AG04449 (cell line): ENCODE measurements at regions not wholly inside any gene's neighbourhood (a gene's known extent, or its start where the extent isn't known, plus 50 kb on each side); places are given as distances from the start of the nearest gene placed in this dataset.

Experiments
- CTCF ChIA-PET: fragments of 350-600 bp; formaldehyde crosslinking; extraction: SDS; loops from one replicate; lab custom pipeline; 2021; ENCODE audit warnings: antibody characterized with exemption; lab: Yijun Ruan, JAX
- POLR2A ChIA-PET: fragments of 400-600, 350-600 bp; formaldehyde crosslinking; extraction: SDS; loops from one replicate; lab custom pipeline; 2020; ENCODE audit warnings: antibody characterized with exemption, inconsistent platforms; lab: Yijun Ruan, JAX
- DNase-seq: peaks from one replicate; pipeline ENCODE4 v3.0.0-alpha.2; 2010; ENCODE audit warnings: low read depth, low spot score
- H3K4me3 ChIP-seq: 2 replicates; pipeline ENCODE4 v1.5.1; 2011; ENCODE audit warnings: low read depth, mild to moderate bottlenecking, control low read depth, low read length
- TF ChIP-seq, protein P1 (sequence below): IDR thresholded peaks from one replicate; pipeline ENCODE4 v1.5.1; 2011; ENCODE audit warnings: mild to moderate bottlenecking, moderate library complexity, low read length, control low read depth, inconsistent platforms; ENCODE audit not compliant: insufficient read depth; ENCODE audit errors: missing control alignments

DNA sequence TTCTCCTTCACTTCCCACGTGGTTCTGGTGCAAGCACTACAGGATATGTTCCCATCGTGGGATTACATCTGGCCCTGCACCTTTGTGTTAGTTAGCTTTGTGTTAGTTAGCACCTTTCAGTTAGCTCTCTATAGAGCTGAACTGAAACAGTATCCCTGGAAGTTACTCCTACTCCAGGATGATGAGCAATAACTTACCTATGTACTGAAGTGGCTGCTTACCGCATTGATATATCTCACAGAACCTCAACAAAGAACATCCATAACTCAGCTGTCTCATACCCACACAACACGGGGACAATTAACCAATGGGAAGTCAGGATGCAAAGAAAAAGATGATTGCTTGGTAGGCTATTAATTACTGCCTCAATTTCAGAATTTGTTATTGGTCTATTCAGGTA is 146.6 kb downstream of the ASCL4 start:
- TF ChIP-seq, protein P1, sequence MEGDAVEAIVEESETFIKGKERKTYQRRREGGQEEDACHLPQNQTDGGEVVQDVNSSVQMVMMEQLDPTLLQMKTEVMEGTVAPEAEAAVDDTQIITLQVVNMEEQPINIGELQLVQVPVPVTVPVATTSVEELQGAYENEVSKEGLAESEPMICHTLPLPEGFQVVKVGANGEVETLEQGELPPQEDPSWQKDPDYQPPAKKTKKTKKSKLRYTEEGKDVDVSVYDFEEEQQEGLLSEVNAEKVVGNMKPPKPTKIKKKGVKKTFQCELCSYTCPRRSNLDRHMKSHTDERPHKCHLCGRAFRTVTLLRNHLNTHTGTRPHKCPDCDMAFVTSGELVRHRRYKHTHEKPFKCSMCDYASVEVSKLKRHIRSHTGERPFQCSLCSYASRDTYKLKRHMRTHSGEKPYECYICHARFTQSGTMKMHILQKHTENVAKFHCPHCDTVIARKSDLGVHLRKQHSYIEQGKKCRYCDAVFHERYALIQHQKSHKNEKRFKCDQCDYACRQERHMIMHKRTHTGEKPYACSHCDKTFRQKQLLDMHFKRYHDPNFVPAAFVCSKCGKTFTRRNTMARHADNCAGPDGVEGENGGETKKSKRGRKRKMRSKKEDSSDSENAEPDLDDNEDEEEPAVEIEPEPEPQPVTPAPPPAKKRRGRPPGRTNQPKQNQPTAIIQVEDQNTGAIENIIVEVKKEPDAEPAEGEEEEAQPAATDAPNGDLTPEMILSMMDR, result no peak
- ChIA-PET POLR2A (no interaction called here), CTCF (no interaction called here)

DNA sequence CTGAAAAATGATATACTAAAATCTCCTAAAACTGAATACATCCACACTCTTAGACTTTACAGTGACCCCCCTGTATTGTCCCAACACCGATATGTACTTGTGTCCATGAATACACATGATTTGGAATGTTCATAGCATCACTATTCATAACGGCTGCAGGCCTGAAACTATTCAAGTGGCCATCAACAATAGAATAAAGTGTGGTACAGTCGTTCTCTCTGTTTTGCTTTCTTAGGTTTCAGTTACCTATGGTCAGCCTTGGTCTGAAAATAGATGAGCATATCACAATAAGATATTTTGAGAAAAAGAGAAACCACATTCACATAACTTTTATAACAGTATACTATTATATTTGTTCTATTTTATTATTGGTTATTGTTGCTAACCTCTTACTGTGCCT is 150.6 kb downstream of the ASCL4 start:
- DNase-seq, result no peak
- ChIA-PET POLR2A (no interaction called here), CTCF (no interaction called here)
- TF ChIP-seq, protein P1, result no peak
- no peak overlapping the region for H3K4me3 ChIP-seq

More for the DNA sequence above, 146.6 kb downstream of the ASCL4 start:
- no peak for DNase-seq
- H3K4me3 ChIP-seq, result no peak overlapping the region

GRCh38 chr12:107929436-107929835 is 154.9 kb downstream of the ASCL4 start:
- TF ChIP-seq, protein P1, result no peak
- no peak overlapping the region for H3K4me3 ChIP-seq
- no peak for DNase-seq
- POLR2A ChIA-PET, result no interaction called here
- CTCF ChIA-PET, result interaction anchor here (0.8 to 1.2 kb wide), 2 partner anchors 43 to 48 kb away, joined by 3 to 4 read pairs; no protein-coding TSS in a partner anchor

- DNase-seq, result no peak
- no peak overlapping the region for H3K4me3 ChIP-seq
- ChIA-PET CTCF (no interaction called here), POLR2A (no interaction called here)
- TF ChIP-seq, protein P1, result no peak
These were observed 157.3 kb downstream of the ASCL4 start for GRCh38 chr12:107931761-107932160.

DNA sequence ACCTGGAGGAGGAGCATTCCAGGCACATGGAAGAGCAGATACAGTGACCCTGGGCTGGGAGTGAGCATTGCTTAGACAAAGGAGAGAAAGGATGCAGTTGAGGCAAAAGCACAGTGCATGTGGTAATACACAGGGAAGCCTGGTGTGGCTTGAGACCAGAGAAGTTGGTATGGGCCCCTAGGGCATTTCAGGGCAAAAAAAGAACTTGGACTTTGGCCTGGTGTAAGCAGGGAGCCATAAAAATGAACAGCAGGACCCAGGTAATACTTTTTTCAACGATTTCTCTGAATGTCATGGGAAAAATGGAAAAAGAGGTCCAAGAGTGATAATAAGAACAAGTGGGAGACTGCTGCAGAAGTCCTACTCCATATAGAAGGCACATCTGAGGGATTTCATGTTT is 163.9 kb downstream of the ASCL4 start:
- no peak for DNase-seq
- TF ChIP-seq, protein P1, result no peak
- H3K4me3 ChIP-seq, result no peak overlapping the region
- ChIA-PET CTCF (no interaction called here), POLR2A (no interaction called here)

DNA sequence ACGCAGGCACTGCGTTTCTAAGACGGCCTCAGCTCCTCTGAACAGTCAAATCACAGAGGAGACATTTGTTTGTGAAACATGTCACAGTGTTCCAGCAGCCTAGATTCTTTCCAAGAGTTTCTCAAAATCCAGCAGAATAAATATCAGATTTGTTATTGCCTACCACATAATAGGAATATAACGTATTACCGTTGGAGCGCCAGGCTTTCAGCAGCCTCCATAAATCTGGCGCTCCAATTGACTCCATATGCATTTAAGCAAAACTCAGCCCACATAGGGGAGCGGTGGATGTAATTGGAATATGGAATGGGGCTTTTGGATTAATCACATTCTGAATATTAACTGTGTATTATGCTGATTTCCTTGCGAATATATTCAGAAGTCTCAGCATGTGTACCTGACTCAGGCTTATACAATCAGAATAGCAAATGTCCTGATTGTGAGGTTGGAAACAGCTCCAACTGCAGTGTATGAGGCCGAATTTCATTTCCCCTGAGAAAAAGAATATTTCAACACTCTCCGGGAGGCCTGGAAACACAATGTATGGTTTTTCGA is 174.0 kb downstream of the ASCL4 start:
- TF ChIP-seq, protein P1, result no peak
- ChIA-PET CTCF (no interaction called here), POLR2A (no interaction called here)
- no peak overlapping the region for H3K4me3 ChIP-seq
- DNase-seq, result no peak
